ENCODE measurements at regions not wholly inside any gene's neighbourhood (a gene's known extent, or its start where the extent isn't known, plus 50 kb on each side); places are given as distances from the start of the nearest gene placed in this dataset.

GRCh38 chr18:42229211-42230210 lies 274.5 kb downstream of the PIK3C3 start:
- Mint-ChIP-seq H3K9me3 (ENCODE audit: unreplicated experiment) (no peaks in the 10 kb centered on the region), H3K4me1 (ENCODE audit: low read depth, unreplicated experiment) (peaks cover 9% of the 10 kb centered on the region), H3K4me3 (ENCODE audit: unreplicated experiment) (no peak overlapping the region), H3K36me3 (ENCODE audit: insufficient read depth, unreplicated experiment) (no peaks in the 10 kb centered on the region), H3K27me3 (ENCODE audit: insufficient read depth, unreplicated experiment) (no peaks in the 10 kb centered on the region), H3K27ac (ENCODE audit: unreplicated experiment) (no peak overlapping the region)
- no peak for TF ChIP-seq CTCF (IDR thresholded peaks at IDR 0.05; ENCODE audit: insufficient read depth in 1 of 2, low read depth in 1 of 2, low read length in 1 of 2, severe bottlenecking in 1 of 2, unreplicated experiment in 1 of 2)
- ChIA-PET CTCF (no interaction called here), POLR2A (no interaction called here)
- H3K9me3 ChIP-seq, result no peaks in the 10 kb centered on the region
- no peak overlapping the region for H3K4me3 ChIP-seq (ENCODE audit: low read depth, low read length)
- no peak for DNase-seq
- no peaks in the 10 kb centered on the region for H3K27me3 ChIP-seq (replicated peaks; ENCODE audit: control insufficient read depth, insufficient read depth, low read length)
- peaks cover 12% of the 10 kb centered on the region for H3K4me1 ChIP-seq
- BruUV-seq (replicated peaks), result no TSS peak
- intact Hi-C loops (cut with micrococcal nuclease; ENCODE audit: unreplicated experiment), result loop anchor here (5.0 kb wide), 2 partner anchors 43 to 202 kb away; no protein-coding TSS in a partner anchor
- no peaks in the 10 kb centered on the region for H3K36me3 ChIP-seq (ENCODE audit: control insufficient read depth, insufficient read depth, low read length)

GRCh38 chr18:42230636-42231035 lies 275.6 kb downstream of the PIK3C3 start:
- H3K9me3 Mint-ChIP-seq (ENCODE audit: unreplicated experiment), result no peaks in the 10 kb centered on the region
- peaks cover 10% of the 10 kb centered on the region for H3K4me1 Mint-ChIP-seq (ENCODE audit: low read depth, unreplicated experiment)
- no peak overlapping the region for H3K4me3 Mint-ChIP-seq (ENCODE audit: unreplicated experiment)
- DNase-seq, result no peak
- H3K4me3 ChIP-seq (ENCODE audit: low read depth, low read length), result no peak overlapping the region
- H3K36me3 Mint-ChIP-seq (ENCODE audit: insufficient read depth, unreplicated experiment), result no peaks in the 10 kb centered on the region
- H3K27ac Mint-ChIP-seq (ENCODE audit: unreplicated experiment), result no peak overlapping the region
- no peak for TF ChIP-seq CTCF (IDR thresholded peaks at IDR 0.05; ENCODE audit: insufficient read depth in 1 of 2, low read depth in 1 of 2, low read length in 1 of 2, severe bottlenecking in 1 of 2, unreplicated experiment in 1 of 2)
- ChIA-PET CTCF (no interaction called here), POLR2A (no interaction called here)
- H3K27me3 ChIP-seq (replicated peaks; ENCODE audit: control insufficient read depth, insufficient read depth, low read length), result no peaks in the 10 kb centered on the region
- BruUV-seq (replicated peaks), result no TSS peak
- intact Hi-C loops (cut with micrococcal nuclease; ENCODE audit: unreplicated experiment), result loop anchor here (5.0 kb wide), 2 partner anchors 42 to 203 kb away; no protein-coding TSS in a partner anchor
- no peaks in the 10 kb centered on the region for H3K9me3 ChIP-seq
- H3K4me1 ChIP-seq, result peaks cover 12% of the 10 kb centered on the region
- no peaks in the 10 kb centered on the region for H3K36me3 ChIP-seq (ENCODE audit: control insufficient read depth, insufficient read depth, low read length)
- H3K27me3 Mint-ChIP-seq (ENCODE audit: insufficient read depth, unreplicated experiment), result no peaks in the 10 kb centered on the region

- H3K4me3 Mint-ChIP-seq (ENCODE audit: unreplicated experiment), result no peak overlapping the region
- H3K27me3 Mint-ChIP-seq (ENCODE audit: insufficient read depth, unreplicated experiment), result no peaks in the 10 kb centered on the region
- peaks cover 10% of the 10 kb centered on the region for H3K4me1 Mint-ChIP-seq (ENCODE audit: low read depth, unreplicated experiment)
- ChIA-PET POLR2A (no interaction called here), CTCF (no interaction called here)
- no peaks in the 10 kb centered on the region for H3K9me3 Mint-ChIP-seq (ENCODE audit: unreplicated experiment)
- Histone ChIP-seq H3K27me3 (replicated peaks; ENCODE audit: control insufficient read depth, insufficient read depth, low read length) (no peaks in the 10 kb centered on the region), H3K4me1 (peaks cover 12% of the 10 kb centered on the region), H3K36me3 (ENCODE audit: control insufficient read depth, insufficient read depth, low read length) (no peaks in the 10 kb centered on the region), H3K4me3 (ENCODE audit: low read depth, low read length) (no peak overlapping the region), H3K9me3 (no peaks in the 10 kb centered on the region)
- TF ChIP-seq CTCF (IDR thresholded peaks at IDR 0.05; ENCODE audit: insufficient read depth in 1 of 2, low read depth in 1 of 2, low read length in 1 of 2, severe bottlenecking in 1 of 2, unreplicated experiment in 1 of 2), result no peak
- H3K27ac Mint-ChIP-seq (ENCODE audit: unreplicated experiment), result no peak overlapping the region
- DNase-seq, result no peak
- intact Hi-C loops (cut with micrococcal nuclease; ENCODE audit: unreplicated experiment), result loop anchor here (5.0 kb wide), 2 partner anchors 41 to 204 kb away; no protein-coding TSS in a partner anchor
- H3K36me3 Mint-ChIP-seq (ENCODE audit: insufficient read depth, unreplicated experiment), result no peaks in the 10 kb centered on the region
- BruUV-seq (replicated peaks), result no TSS peak
Measured at GRCh38 chr18:42231284-42231683, 276.2 kb downstream of the PIK3C3 start.
